Motor neuron (in vitro differentiated cells): ENCODE measurements at regions not wholly inside any gene's neighbourhood (a gene's known extent, or its start where the extent isn't known, plus 50 kb on each side); places are given as distances from the start of the nearest gene placed in this dataset.
"Not testable (repeated sequence)": the region's sequence is repeated elsewhere in the genome, so short reads cannot be mapped to it uniquely, and the experiment has no call there.

Experiments
- ATAC-seq, 8 experiments: fragments of 200-7000 bp; cut with Tn5 transposase; replicated peaks in 6 of 8; 2 replicates each; pipeline ENCODE4 v1.8.0; 2021; ENCODE audit warnings: mild to moderate bottlenecking in 8 of 8, moderate library complexity in 8 of 8
- H3K27ac ChIP-seq, 2 donors: fragments of 250-450 bp; sonication (Bioruptor Pico); 2 replicates each; pipeline ENCODE4 v1.9.0; 2021; ENCODE audit warnings: antibody characterized with exemption in 2 of 2, mild to moderate bottlenecking in 2 of 2, moderate library complexity in 1 of 2
- H3K4me1 ChIP-seq, 2 donors: fragments of 250-450 bp; sonication (Bioruptor Pico); replicated peaks in 1 of 2; 2 replicates each; pipeline ENCODE4 v1.6.1; 2021; ENCODE audit warnings: antibody characterized with exemption in 2 of 2, mild to moderate bottlenecking in 2 of 2, moderate library complexity in 1 of 2
- H3K4me3 ChIP-seq, 5 donors: fragments of 250-450 bp; sonication (Bioruptor Pico); 2 replicates each; pipeline ENCODE4 v1.9.0; 2021; ENCODE audit warnings: antibody characterized with exemption in 5 of 5, mild to moderate bottlenecking in 5 of 5, moderate library complexity in 4 of 5
- WGBS, 10 experiments: fragments of 450-650 bp; shearing (Covaris generic); methylation state at CpG; one replicate each; pipeline ENCODE4 v1.0.0; 2022; 5-methylcytosine and 5-hydroxymethylcytosine counted together
- in situ Hi-C, 9 experiments: fragments of 400-800 bp; cut with MboI; loops; one replicate each; pipeline ENCODE4 v1.15.0; 2021; ENCODE audit warnings: low sequenced_read_pairs in 9 of 9, low pct_unique_long_range_greater_than_20kb in 2 of 9; ENCODE audit not compliant: unreplicated experiment in 9 of 9

- Histone ChIP-seq H3K4me1 (no peaks in the 10 kb centered on the region), H3K27ac (no peak overlapping the region), H3K4me3 (no peak overlapping the region)
- ATAC-seq = peak in 3 of 8 experiments; percentile 34 to 62 (median 60)
- 0 to 31% (median 19%) methylated on average over 3 to 6 of the region's 6 CpGs for WGBS, 10 experiments
- in situ Hi-C loops = no loop called here
These were observed 722.2 kb downstream of the TMEM121 start for GRCh38 chr14:106248321-106249192.

- in situ Hi-C loops, H3K4me1 ChIP-seq, H3K4me3 ChIP-seq, H3K27ac ChIP-seq, ATAC-seq: not testable (repeated sequence)
- 7 to 55% (median 25%) methylated on average over 2 to 5 of the region's 5 CpGs; no CpG with 5 or more reads in 3 of the 10 experiments for WGBS, 10 experiments
These were observed 727.6 kb downstream of the TMEM121 start for GRCh38 chr14:106253995-106254394.

- WGBS, 10 experiments = 0 to 67% (median 36%) methylated on average over 1 to 8 of the region's 16 CpGs; no CpG with 5 or more reads in 4 of the 10 experiments
These were observed 731.2 kb downstream of the TMEM121 start for GRCh38 chr14:106257569-106257994.

GRCh38 chr14:106268013-106268727, 741.8 kb downstream of the TMEM121 start:
- WGBS, 10 experiments = 17 to 67% (median 38%) methylated on average over 4 to 14 of the region's 17 CpGs
- in situ Hi-C loops = no loop called here
- ATAC-seq = peak in 1 of 8 experiments; percentile 50
- H3K4me3 ChIP-seq = no peak overlapping the region
- H3K27ac ChIP-seq = no peak overlapping the region
- no peaks in the 10 kb centered on the region for H3K4me1 ChIP-seq

More at GRCh38 chr14:106257569-106257994, 731.2 kb downstream of the TMEM121 start:
- in situ Hi-C loops, H3K4me1 ChIP-seq, H3K27ac ChIP-seq, H3K4me3 ChIP-seq: not testable (repeated sequence)
- peak in 1 of 8 experiments; percentile 87 for ATAC-seq

- Histone ChIP-seq H3K4me1 (no peaks in the 10 kb centered on the region), H3K4me3 (no peak overlapping the region), H3K27ac (no peak overlapping the region)
- 0 to 52% (median 27%) methylated on average over 1 to 2 of the region's 2 CpGs for WGBS, 10 experiments
- no peak for ATAC-seq
- in situ Hi-C loops = no loop called here
These were observed 742.6 kb downstream of the TMEM121 start for GRCh38 chr14:106269029-106269428.

- in situ Hi-C loops = no loop called here
These were observed 743.2 kb downstream of the TMEM121 start for GRCh38 chr14:106269451-106270204.

GRCh38 chr14:106270476-106271121, 744.2 kb downstream of the TMEM121 start:
- in situ Hi-C loops, H3K27ac ChIP-seq, H3K4me1 ChIP-seq, H3K4me3 ChIP-seq, ATAC-seq: not testable (repeated sequence)
- WGBS, 10 experiments = 0 to 71% (median 23%) methylated on average over 1 to 3 of the region's 4 CpGs; no CpG with 5 or more reads in 2 of the 10 experiments

More at GRCh38 chr14:106269451-106270204, 743.2 kb downstream of the TMEM121 start:
- Histone ChIP-seq H3K4me3 (no peak overlapping the region), H3K4me1 (no peaks in the 10 kb centered on the region), H3K27ac (no peak overlapping the region)
- ATAC-seq = no peak
- 22 to 70% (median 48%) methylated on average over 2 to 12 of the region's 12 CpGs for WGBS, 10 experiments

GRCh38 chr14:106276326-106277267, 750.2 kb downstream of the TMEM121 start:
- H3K4me3 ChIP-seq = no peak overlapping the region

GRCh38 chr14:106277503-106277902, 751.1 kb downstream of the TMEM121 start:
- H3K4me1 ChIP-seq = no peaks in the 10 kb centered on the region
- ATAC-seq = peak in 1 of 8 experiments; percentile 81
- H3K27ac ChIP-seq = no peak overlapping the region
- WGBS, 10 experiments = 20 to 80% (median 28%) methylated on average over 1 to 3 of the region's 3 CpGs; no CpG with 5 or more reads in 5 of the 10 experiments
- in situ Hi-C loops = no loop called here
- H3K4me3 ChIP-seq = no peak overlapping the region

More at GRCh38 chr14:106276326-106277267, 750.2 kb downstream of the TMEM121 start:
- no peak for ATAC-seq
- Histone ChIP-seq H3K27ac (no peak overlapping the region), H3K4me1 (no peaks in the 10 kb centered on the region)
- WGBS, 10 experiments = 0 to 67% (median 22%) methylated on average over 1 to 12 of the region's 12 CpGs; no CpG with 5 or more reads in 1 of the 10 experiments
- in situ Hi-C loops = no loop called here

- in situ Hi-C loops = no loop called here
- ATAC-seq = no peak
- Histone ChIP-seq H3K4me1 (no peaks in the 10 kb centered on the region), H3K4me3 (no peak overlapping the region), H3K27ac (no peak overlapping the region)
These were observed 754.5 kb downstream of the TMEM121 start for GRCh38 chr14:106280876-106281275.

GRCh38 chr14:106286697-106287290, 760.4 kb downstream of the TMEM121 start:
- H3K27ac ChIP-seq = no peak overlapping the region
- 49 to 100% (median 76%) methylated on average over 1 to 14 of the region's 41 CpGs; no CpG with 5 or more reads in 4 of the 10 experiments for WGBS, 10 experiments
- H3K4me1 ChIP-seq = no peaks in the 10 kb centered on the region
- no peak overlapping the region for H3K4me3 ChIP-seq
- peak in 1 of 8 experiments; percentile 59 for ATAC-seq
- in situ Hi-C loops = no loop called here
